COLO668 (cell line): ENCODE measurements at regions not wholly inside any gene's neighbourhood (a gene's known extent, or its start where the extent isn't known, plus 50 kb on each side); places are given as distances from the start of the nearest gene placed in this dataset.
"Not testable (repeated sequence)": the region's sequence is repeated elsewhere in the genome, so short reads cannot be mapped to it uniquely, and the experiment has no call there.

Source experiments
- DNase-seq: peaks from one replicate; lab custom pipeline; 2025; ENCODE audit not compliant: unreplicated experiment; lab: John Stamatoyannopoulos, UW

DNA sequence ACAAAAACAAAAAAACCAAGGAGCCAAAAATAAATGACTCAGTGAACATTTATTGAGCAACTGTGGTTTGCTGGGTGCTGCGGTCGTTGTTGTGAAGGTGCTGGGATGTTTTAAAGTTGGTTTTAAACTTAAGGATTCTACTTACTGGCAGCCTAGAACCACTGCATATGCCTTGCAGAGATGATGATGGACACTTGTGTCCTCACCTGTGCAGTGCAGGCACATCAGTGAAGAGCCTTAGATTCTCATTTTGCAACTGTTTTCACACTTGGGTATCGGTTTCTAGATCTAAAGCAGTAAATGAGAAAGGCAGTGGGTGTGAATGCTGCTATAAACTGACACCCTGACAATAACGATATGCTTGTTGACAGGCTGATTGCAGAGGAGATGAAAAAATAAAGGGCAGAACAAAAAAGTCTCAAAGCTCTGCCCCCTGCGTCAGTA is 68.8 kb downstream of the UTRN start:
- no peak for DNase-seq

- DNase-seq: no peak
These were observed 74.6 kb downstream of the UTRN start for GRCh38 chr6:144359783-144360182.

- DNase-seq: peak; percentile 28
These were observed 75.3 kb downstream of the UTRN start for GRCh38 chr6:144360401-144360800.

- DNase-seq: no peak
These were observed 75.9 kb downstream of the UTRN start for GRCh38 chr6:144361016-144361415.

DNA sequence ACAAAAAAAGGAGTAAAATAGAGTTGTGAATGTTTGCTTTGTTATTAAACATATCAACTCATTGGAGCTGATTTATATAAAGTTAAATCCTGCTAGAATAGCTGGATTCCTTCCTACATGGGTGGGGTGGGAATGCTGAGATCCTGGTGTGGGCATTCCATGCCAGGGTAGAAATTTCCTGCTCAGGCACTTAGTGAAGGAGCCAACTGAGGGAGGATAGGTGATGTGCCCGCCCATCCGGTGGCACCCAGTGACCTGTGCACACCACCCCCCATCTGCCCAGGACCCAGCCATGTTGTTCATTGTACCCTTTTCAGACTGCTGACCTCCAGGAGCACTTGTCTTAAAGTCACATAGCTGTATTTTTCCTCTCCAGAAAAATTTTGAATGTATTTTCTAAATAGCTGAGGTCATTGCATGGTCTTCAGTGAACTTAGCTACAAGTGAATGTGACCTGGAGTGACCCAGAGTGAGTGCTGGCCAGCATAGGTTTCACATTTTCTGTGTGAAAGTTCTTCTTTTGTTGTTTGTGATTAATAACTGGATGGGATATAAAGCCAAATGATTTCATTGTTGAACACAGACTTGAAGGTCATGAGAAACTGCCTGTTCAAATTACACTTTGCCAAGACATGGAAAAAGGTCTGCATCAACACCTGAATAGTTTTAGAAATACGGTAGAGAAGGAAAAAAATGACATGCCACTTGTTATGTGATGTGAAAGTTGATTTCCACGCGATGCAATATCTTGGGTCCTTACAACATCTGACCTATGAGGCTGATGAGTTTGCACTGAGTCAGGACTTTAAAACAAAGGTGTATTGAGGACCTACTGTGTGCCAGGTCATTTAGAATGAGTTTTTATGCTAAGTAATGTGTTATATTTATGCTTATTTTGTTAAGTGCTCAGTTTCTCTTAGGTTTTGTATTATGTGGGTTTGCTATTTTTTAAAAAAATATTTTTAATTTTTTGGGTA is 77.2 kb downstream of the UTRN start:
- no peak for DNase-seq

DNA sequence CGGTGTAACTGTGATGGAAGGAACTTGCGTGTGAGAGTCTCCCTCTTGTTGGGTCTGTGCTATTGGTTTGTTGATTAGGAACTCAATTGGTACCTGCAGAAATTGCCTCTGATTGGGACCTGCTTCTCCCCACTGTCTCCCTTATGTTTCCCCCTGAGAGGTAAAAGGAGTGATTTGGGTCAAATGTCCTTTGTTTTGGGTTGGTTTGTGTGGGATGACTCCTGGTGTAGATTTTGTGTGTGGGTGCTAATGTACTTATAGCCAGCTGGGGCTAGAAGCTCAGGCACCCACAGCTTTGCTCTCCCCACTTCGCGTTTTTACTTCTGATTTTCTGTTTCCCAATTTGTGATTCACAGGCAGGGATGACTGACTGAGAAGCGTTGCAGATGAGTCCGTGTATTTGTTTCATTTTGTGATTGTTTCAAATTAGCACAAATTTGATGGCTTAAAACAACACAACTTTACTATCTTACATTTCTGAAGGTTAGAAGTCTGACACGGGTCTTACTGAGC is 79.1 kb downstream of the UTRN start:
- DNase-seq: no peak

DNA sequence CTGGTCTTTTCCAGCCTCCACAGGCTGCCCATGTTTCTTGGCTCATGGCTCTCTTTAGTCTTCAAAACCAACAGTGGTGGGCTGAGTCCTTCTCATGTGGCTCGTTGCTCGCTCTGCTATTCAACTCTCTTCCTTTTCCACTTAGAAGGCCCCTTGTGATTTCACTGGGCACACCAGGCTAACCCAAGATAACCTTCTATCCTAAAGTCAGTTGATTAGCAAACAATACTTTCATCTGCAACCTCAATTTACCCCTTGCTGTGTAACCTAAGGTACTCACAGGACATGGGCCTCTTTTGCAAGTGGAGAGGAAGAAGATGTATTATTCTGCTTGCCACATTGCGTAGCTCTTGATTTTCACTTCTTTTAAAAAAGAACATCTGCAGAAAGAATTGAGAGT is 79.6 kb downstream of the UTRN start:
- DNase-seq: no peak

GRCh38 chr6:144365271-144365670 is 80.1 kb downstream of the UTRN start:
- DNase-seq: no peak

DNA sequence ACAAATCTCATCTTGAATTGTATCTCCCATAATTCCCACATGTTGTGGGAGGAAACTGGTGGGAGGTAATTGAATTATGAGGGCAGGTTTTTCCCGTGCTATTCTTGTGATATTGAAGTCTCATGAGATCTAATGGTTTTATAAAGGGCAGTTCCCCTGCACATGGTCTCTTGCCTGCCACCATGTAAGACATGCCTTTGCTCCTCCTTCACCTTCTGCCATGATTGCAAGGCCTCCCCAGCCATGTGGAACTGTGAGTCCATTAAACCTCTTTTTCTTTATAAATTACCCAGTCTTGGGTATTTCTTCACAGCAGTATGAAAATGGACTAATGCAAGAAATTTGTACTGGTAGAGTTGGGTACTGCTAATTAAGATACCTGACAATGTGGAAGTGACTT is 84.6 kb downstream of the UTRN start:
- not testable (repeated sequence) for DNase-seq

- no peak for DNase-seq
These were observed 87.0 kb downstream of the UTRN start for GRCh38 chr6:144372116-144372515.

DNA sequence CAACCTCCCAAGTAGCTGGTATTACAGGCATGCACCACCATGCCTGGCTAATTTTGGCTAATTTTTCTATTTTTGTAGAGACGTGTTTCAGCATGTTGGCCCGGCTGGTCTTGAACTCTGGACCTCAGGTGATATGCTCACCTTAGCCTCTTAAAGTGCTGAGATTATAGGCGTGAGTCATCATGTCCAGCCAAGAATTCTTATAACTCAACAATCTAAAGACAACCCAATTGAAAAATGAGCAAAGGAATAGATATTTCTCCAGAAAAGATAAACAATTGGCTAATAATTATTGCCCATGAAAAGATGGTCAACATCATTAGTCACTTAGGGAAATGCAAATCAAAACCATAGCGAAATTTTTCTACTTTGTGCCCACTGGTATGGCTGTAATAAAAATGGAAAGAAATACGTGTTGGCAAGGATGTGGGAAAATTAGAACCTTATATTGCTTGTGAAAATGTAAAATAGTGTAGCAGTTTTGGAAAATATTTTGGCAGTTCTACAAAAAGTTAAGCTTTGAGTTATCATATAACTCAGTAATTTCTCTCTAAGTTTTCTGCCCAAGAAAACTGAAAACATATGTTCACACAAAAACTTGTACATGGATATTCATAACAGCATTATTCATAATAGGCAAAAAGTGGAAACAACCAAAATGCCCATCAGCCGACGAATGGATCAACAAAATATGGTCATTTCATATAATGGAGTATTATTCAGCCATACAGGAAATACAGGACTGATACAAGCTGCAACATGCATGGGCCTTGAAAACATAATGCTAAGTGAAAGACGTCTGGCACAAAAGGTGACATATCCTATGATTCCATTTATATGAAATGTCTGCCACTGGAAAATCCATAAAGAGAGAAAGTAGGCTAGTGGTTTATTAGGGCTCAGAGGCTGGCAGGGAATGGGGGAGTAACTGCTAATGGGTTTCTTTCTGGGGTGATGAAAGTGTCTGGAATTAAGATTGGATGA is 87.8 kb downstream of the UTRN start:
- no peak for DNase-seq

DNA sequence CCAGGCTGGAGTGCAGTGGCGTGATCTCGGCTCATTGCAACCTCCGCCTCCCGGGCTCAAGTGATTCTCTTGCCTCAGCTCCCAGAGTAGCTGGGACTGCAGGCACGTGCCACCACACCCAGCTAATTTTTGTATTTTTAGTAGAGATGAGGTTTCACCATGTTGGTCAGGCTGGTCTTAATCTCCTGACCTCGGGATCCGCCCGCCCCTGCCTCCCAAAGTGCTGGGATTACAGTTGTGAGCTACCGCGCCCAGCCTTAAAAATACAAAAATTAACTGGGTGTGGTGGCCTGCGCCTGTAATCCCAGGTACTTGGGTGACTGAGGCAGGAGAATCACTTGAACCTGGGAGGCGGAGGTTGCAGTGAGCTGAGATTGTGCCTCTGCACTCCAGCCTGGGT is 89.4 kb downstream of the UTRN start:
- not testable (repeated sequence) for DNase-seq

- DNase-seq: no peak
These were observed 92.6 kb downstream of the UTRN start for GRCh38 chr6:144377586-144378210.

DNA sequence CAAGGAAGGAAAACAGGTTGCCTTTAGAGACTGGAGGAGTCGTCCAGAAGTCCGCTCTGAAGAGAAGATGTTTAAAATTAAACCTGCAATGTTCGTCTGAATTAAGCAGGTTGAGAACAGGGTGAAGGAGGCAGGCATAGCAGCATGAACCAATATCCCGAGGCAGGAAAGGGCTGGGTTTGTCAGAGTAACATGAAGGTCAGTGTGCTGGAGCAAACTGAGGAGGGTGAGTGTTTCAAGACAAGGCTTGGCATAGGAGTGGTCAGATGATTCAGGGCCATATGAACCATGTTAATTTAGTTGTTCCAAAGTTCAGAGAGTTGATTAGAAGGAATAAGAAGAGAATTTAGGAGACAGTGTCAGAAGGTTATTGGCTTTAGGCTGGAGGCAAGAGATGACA is 93.3 kb downstream of the UTRN start:
- DNase-seq: no peak

GRCh38 chr6:144379356-144379755 is 94.2 kb downstream of the UTRN start:
- DNase-seq: no peak

DNA sequence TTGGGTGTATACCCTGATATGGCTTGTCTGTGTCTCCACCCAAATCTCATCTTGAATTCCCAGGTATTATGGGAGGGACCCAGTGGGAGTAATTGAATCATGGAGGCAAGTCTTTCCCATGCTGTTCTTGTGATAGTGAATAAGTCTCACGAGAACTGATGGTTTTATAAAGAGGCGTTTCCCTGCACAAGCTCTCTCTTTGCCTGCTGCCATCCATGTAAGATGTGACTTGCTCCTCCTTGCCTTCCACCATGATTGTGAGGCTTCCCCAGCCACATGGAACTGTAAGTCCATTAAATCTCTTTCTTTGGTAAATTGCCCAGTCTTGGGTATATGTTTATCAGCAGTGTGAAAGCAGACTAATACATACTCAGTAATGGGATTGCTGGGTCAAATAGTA is 96.4 kb downstream of the UTRN start:
- DNase-seq: not testable (repeated sequence)

DNA sequence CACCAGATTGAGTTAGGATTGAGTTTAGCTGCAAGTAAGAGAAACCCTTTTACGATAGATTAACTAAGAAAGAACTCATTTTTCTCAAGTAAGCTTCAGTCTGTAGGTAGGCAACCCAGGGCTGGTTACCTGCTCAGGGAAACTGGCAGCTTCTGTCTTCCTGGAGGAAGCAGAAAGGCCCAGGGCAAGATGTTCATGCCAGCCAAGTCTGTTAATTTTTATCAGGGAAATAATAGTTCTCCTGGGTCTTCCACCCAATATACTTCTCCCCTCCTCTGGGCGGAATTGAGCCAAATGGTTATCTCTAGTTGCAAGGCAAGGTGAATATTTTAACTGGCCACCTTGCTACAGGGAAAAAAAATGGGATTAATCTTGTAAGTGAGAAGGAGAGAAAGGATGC is 98.2 kb downstream of the UTRN start:
- no peak for DNase-seq

DNA sequence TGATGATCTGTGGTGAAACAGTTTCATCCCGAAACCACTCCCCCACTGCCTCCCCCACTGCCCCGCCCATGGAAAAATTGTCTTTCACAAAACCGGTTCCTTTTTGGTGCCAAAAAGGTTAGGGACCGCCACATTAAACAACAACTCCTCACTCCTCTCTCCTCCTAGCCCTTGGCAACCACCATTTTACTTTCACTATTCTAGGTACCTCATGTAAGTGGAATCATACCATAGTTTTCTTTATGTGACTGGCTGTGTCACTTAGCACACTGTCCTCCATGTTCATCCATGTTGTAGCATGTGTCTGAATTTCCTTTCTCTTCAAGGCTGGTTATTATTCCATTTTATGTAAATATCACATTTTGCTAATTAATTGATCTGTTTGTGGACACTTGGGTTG is 99.3 kb downstream of the UTRN start:
- DNase-seq: no peak

GRCh38 chr6:144389474-144389873 is 104.3 kb downstream of the UTRN start:
- not testable (repeated sequence) for DNase-seq

- no peak for DNase-seq
These were observed 105.1 kb downstream of the UTRN start for GRCh38 chr6:144390202-144390601.

DNA sequence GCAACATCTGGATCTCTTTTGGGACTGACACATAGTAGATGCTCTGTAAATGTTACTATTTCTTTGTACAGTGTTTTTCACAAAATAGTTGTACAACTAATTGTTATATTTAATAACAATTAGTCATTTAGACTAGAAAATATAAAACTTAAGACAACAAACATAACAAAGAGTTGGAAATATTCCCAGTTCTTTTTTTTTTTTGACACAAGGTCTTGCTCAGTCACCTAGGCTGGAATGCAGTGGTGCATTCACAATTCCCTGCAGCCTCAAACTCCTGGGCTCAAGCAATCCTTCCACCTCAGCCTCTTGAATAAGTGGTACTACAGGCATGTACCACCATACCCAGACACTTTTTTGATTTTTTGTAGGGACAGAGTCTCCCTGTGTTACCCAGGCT is 105.8 kb downstream of the UTRN start:
- DNase-seq: no peak
